Suppressor macrophage (primary cell): ENCODE measurements at regions not wholly inside any gene's neighbourhood (a gene's known extent, or its start where the extent isn't known, plus 50 kb on each side); places are given as distances from the start of the nearest gene placed in this dataset.

Experiments
- DNase-seq, 4 experiments: peaks; one replicate each; pipeline ENCODE4 v3.0.0-alpha.2; 2020 to 2022

GRCh38 chr5:157930710-157931109 lies 71.8 kb upstream of the CLINT1 start:
- no peak for DNase-seq

GRCh38 chr5:157926977-157927376 lies 68.0 kb upstream of the CLINT1 start:
- no peak for DNase-seq

DNA sequence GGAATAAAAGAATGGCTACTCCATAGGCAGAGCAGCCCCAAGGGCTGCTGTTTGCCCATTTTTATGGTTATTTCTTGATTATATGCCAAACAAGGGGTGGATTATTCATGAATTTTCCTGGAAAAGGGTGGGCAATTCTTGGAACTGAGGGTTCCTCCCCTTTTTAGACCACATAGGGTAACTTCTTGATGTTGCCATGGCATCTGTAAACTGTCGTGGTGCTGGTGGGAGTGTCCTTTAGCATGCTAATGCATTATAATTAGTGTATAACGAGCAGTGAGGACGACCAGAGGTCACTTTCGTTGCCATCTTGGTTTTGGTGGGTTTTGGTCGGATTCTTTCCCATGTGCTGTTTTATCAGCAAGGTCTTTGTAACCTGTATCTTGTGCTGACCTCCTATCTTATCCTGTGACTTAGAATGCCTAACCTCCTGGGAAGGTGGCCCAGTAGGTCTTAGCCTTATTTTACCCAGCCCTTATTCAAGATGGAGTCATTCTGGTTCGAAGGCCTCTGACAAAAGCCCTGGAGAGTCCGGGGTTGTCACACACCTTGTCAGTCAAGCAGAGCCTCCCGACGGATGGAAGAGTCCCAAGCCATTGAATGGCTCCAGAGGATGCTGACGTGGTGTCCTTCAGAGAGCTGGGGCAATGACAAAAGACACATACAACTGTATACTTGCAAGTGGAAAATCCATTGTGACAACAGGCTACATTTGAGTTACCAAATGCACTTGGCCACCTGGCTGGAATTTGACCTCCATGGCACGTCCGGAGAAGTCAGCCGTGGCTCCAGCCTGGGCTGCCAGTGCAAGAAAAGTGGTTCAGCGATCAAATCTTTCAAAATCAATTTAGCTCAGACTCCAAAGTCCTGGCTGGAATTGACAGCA lies 67.1 kb upstream of the CLINT1 start:
- no peak for DNase-seq

- DNase-seq: no peak
Measured at GRCh38 chr5:157924931-157925729, 66.2 kb upstream of the CLINT1 start.

DNA sequence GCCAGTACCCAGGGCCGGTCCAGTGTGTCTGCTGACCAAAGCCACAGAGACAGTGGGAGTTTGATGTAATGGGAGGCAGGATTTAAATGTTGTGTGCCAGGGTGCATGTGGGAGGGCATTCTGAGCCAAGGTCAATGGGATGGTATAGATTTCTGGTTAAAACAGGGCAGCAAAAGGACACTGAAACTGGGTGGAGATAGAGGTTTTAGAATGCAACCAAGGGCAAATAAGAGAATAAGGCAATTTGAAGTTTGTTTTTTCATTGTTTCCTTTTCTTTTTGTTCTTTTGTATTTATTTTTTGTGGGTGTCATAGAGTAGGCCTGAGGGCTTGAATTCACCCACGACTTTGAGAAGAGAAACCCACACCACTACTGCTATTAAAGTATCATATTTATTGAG lies 65.5 kb upstream of the CLINT1 start:
- DNase-seq: peak in 1 of 4 experiments; percentile 5

GRCh38 chr5:157923765-157924164 lies 64.8 kb upstream of the CLINT1 start:
- DNase-seq: no peak

DNA sequence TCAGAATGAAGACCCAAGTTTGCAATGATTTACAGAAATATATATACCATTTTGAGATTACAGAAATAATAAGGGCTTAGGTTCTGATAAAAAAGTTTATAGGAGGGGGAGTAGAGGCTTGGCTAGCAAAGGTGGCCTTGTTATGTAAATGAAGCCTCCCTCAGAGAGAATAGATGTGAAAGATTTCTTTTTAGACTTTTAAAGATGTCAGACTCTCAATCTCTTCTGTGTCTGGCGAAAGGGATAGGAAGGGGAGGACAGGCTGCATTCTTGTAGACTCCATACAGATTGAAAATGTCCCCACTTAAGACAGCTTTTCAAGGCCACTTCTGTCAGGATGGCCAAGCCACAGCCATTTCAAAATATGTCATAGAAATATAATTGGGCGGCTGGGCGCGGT lies 63.1 kb upstream of the CLINT1 start:
- no peak for DNase-seq

- DNase-seq: no peak
Measured at GRCh38 chr5:157920828-157921170, 61.9 kb upstream of the CLINT1 start.

- DNase-seq: peak in 2 of 4 experiments; percentile 6 to 11
Measured at GRCh38 chr5:157918811-157919742, 60.1 kb upstream of the CLINT1 start.

DNA sequence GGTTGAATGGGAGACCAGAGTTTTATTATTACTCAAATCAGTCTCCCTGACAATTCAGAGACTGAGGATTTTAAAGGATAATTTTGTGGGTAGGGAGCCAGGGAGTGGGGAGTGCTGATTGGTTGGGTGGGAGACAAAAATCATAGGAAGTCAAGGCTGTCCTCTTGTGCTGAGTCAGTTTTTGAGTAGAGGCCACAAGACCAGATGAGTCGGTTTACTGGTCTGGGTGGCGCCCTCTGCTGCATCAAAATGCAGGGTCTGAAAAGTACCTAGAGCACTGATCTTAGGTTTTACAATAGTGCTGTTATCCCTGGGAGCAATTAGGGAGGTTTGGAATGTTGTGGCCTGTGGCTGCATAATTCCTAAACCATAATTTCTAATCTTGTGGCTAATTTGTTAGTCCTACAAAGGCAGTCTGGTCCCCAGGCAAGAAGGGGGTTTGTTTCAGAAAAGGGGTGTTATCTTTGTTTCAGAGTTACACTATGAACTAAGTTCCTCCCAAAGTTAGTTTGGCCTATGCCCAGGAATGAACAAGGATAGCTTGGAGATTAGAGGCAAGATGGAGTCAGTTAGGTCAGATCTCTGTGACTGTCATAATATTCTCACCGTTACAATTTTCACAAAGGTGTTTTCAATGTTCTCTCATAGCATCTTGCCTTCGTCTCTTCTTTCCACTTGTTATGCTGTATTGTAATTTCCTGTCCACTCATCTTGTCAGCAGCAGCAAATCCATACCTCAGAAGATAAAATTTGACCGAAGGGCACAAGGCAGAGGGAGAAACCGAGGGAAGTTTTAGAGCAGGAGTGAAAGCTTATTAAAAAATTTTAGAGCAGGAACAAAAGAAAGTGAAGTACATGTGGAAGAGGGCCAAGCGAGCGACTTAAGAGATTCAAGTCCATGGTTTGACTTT lies 59.2 kb upstream of the CLINT1 start:
- peak; percentile 52 to 79 (median 68) for DNase-seq

GRCh38 chr5:157917491-157917890 lies 58.5 kb upstream of the CLINT1 start:
- no peak for DNase-seq

- peak in 1 of 4 experiments; percentile 23 for DNase-seq
Measured at GRCh38 chr5:157915638-157916037, 56.7 kb upstream of the CLINT1 start.

DNA sequence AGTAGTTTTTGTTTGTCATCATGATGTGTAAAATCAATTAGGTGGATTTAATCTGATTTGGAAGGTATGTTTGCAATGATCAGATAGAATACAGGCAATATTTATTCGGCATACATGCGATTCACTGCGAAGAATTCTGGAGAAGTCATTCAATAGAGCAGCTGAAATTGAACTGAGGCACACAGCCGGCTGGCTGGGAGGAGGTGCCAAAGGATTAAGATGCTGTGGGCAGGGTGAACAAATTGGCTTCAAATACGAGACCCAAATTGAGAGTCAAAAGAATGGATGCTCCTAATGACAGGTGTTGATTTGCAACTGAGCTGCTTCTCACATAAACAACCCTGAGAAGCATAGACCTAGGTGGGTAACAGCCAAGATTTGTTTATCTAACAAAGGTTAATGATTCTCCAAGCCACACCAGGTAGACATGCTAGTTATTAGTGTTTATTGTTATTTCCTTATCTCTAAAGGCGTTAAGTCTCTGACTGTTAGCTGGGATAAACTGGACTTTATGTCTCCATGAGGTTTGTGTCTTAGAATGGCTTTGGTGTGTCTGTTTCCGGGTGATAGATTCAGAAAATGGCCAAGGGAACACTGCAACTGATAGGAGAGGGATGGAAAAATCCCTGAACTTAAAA lies 55.3 kb upstream of the CLINT1 start:
- no peak for DNase-seq

DNA sequence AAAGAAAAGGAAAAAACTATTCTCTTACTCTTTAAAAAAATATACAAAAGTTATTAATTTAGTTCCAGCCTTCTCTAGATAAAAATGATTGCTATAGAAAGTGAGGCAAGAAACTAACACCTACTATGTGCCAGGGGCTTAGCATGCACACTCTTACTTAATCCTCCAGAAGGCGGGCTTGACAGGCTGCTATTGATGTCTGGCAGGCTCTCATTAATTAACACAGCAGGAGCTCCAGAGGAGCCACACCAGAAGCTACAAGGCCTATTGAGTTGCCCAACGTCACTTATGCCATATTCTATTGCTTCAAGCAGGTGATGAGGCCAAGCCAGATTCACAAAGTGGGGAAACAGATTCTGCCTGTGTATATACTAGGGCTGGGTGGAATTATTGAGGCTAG lies 54.6 kb upstream of the CLINT1 start:
- no peak for DNase-seq

DNA sequence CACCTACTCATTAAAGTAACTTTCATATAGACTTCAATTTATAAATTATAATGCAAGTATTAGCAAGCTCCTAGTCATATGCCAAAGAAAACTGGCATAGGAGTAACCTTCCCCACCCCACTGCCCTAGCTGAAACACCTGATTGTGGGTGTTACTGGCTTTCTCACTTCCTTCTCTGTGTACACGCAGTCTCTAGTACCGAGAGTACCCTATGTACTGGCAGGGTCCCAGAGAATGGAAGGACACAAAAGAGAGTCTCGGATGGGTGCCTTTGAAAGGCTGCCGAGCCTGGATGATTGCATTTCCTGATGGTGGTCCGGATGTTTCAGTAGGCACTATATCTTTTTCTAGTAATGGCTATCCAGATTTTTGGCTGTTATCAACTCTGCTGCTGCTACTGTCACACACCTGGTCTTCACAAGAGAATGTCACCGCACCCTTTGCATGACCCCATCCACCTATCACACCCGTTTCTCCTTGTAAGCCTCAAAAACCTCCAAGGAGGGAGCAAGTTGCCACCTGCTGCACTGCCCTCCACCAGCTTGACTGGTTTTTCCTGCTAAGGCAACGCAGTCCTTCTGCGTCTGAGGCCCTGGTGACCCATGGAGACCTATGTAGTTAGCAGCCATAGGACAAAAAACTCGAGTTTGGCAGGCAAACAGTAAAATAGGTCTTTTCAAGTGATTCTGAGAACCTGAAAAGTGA lies 53.8 kb upstream of the CLINT1 start:
- DNase-seq: no peak

DNA sequence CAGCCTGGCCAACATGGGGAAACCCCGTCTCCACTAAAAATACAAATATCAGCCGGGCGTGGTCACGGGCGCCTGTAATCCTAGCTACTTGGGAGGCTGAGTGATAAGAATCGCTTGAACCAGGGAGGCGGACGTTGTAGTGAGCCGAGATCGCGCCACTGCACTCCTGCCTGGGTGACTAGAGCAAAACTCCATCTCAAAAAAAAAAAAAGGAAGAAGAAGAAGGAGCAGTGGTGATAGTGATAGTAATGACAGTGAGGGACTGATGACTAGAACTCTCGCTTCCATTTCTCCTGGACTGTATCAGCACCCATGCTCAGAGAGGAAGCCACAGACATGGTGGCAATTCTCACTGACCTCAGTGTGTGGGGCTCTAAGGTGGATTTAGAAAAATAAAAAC lies 52.6 kb upstream of the CLINT1 start:
- no peak for DNase-seq
